GM18498 (cell line): ENCODE measurements at regions not wholly inside any gene's neighbourhood (a gene's known extent, or its start where the extent isn't known, plus 50 kb on each side); places are given as distances from the start of the nearest gene placed in this dataset.
"Not testable (repeated sequence)": the region's sequence is repeated elsewhere in the genome, so short reads cannot be mapped to it uniquely, and the experiment has no call there.

ENCODE experiments used
- ATAC-seq: cut with Tn5 transposase; IDR thresholded peaks from one replicate; pipeline ENCODE4 v1.9.1; 2021; ENCODE audit warnings: mild to moderate bottlenecking, moderate library complexity; ENCODE audit not compliant: unreplicated experiment

DNA sequence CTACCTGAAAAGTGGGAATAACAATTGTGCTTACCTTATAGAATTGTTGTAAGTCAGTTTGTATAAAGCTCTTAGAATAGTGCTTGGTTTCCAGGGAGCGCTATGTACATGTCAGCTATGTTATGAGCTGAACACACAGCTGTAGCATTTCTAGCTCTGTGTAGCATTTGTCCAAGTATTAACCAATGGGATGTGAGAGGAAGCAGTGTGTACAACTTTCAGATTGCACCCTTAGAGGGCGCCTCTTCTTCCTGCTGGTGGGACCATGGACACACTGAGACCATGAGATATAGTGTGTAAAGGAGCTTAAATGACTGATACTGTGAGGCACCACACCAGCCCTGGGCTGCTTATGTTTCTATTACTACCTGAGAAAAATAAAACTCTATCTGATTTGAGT, 380.2 kb downstream of the LNPK start:
- no peak for ATAC-seq

DNA sequence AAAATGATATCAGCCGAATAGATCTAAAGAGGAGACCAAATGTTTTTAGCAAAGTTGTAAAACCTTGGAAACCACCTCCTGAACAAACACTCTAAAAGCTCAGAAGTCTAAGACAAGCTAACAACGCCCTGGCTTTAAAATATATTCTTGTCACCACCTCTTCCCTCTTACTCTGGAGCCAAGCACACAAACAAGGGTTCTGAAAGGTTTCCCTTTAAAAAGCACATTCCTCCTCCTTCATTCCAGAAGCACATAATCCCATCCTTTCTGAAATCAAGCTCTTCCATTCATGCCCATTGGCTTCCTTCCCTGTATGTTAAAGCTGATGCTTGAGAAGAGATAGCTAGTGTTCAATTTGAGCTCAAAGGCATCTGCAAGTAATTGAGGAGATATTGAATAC, 382.0 kb downstream of the LNPK start:
- ATAC-seq, result no peak

DNA sequence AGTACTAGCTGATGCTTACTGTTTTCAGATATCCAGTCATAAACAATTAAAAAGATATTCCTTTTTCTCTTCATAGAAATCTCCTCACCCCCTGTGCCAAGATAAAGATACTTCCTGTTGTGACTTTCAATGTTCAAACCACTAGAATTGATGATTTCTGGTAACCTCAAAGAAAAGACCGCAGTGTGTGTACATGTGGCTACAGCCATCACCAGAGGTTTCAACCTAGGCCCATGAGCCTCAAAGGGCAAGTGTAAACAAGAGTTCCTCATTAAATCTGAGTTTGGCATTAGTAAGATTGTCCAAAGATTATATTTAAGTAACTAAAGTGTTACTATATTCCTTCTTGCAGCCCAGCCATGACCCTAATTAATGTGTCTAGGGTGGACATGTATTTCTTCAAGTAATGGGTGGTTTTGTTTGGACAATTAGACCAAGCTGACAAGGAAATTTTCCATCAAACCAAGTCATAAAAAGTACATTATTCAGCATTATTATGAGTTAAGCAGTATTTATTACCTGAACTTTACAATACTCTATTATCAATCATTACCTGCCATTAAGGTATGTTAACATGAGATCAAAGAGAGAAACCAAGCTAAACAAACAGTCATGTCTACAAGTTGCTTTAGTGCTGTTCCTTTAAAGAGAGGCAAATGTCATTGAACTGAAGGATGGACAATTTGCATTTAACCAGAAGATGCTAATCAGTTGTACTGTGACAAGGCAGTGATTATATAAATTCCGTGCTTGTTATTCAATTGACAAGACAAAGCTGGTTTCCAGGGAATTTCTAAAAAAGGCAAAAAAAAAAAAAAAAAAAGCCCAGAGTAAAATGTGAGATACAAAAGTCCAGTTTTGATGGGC, 382.7 kb downstream of the LNPK start:
- ATAC-seq, result no peak

GRCh38 chr2:175612280-175612679, 389.8 kb downstream of the LNPK start:
- no peak for ATAC-seq

GRCh38 chr2:175606010-175606841, 395.8 kb downstream of the LNPK start:
- ATAC-seq, result no peak

- no peak for ATAC-seq
These were observed 396.4 kb downstream of the LNPK start for GRCh38 chr2:175605640-175606009.

DNA sequence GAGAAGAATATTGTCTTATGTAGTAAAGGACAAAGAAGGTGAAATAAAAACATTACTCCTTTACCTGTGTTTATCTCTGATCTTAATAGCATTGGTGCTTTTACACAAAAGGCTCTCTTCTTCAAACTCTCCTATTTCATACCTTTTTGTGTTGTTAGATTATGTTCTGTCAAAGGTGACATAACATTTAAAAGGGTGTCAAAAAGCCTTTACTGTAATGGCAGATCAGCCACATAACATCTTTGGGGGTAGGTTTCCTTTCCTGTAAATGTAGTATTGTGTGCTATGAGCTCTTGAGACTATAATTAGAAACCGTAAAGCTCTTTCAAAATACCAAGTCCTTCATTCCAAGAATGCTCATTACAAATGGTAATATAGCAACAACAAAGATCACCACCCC, 400.1 kb downstream of the LNPK start:
- no peak for ATAC-seq

GRCh38 chr2:175599966-175600831, 401.9 kb downstream of the LNPK start:
- ATAC-seq, result no peak

DNA sequence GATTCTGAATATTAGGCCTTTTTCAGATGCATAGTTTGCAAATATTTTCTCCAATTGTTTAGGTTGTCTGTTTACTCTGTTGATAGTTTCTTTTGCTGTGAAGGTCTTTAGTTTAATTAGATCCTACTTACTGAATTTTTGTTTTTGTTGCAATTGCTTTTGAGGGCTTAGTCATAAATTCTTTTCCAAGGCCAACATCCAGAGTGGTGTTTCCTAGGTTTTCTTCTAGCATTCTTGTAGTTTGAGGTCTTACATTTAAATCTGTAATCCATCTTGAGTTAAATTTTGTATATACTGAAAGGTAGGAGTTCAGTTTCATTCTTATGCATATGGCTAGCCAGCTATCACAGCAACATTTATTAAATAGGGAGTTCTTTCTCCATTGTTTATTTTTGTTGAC, 404.8 kb downstream of the LNPK start:
- no peak for ATAC-seq

DNA sequence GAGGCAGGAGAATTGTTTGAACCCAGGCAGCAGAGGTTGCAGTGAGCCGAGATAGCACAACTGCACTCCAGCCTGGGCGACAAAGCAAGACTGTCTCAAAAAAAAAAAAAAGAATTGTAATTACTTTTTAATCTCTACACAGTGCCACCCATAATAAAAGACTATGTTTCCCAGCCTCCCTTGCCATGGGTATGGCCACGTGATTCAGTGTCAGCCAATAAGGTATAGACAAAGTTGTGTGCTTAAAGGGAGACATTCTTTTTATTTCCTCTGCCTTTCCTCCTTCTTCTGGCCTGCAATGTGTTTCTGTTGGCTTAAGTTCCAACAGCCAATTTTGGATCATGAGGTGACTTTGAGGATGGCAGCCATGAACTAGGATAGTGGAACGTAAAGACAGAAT, 406.9 kb downstream of the LNPK start:
- no peak for ATAC-seq

DNA sequence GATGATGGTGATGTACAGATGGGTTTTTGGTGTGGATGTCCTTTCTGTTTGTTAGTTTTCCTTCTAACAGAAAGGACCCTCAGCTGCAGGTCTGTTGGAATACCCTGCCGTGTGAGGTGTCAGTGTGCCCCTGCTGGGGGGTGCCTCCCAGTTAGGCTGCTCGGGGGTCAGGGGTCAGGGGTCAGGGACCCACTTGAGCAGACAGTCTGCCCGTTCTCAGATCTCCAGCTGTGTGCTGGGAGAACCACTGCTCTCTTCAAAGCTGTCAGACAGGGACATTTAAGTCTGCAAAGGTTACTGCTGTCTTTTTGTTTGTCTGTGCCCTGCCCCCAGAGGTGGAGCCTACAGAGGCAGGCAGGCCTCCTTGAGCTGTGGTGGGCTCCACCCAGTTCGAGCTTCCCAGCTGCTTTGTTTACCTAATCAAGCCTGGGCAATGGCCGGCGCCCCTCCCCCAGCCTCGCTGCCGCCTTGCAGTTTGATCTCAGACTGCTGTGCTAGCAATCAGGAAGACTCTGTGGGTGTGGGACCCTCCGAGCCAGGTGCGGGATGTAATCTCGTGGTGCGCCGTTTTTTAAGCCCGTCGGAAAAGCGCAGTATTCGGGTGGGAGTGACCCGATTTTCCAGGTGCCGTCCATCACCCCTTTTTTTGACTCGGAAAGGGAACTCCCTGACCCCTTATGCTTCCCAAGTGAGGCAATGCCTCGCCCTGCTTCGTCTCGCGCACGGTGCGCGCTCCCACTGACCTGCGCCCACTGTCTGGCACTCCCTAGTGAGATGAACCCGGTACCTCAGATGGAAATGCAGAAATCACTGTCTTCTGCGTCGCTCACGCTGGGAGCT, 408.2 kb downstream of the LNPK start:
- ATAC-seq, result not testable (repeated sequence)

- ATAC-seq, result not testable (repeated sequence)
These were observed 406.7 kb upstream of the ATP5MC3 start for GRCh38 chr2:175588213-175588612.

DNA sequence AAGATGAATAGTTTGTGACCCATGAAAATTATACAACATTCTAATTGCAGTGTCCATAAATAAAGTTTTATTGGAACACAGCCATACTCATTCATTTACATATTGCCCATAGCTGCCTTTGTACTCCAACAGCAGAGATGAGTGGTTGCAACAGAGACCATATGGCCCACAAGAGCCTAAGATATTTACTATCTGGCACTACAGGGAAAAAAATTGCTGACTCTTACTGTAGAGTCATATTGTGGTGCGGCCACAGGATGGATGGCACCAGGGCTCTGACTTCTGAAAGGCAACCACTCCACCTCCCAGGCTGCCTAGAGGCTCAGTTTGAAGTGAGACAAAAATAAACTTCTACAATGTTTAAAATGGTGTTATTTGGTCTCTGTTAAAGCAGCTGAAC, 404.0 kb upstream of the ATP5MC3 start:
- no peak for ATAC-seq

- ATAC-seq, result no peak
These were observed 399.1 kb upstream of the ATP5MC3 start for GRCh38 chr2:175580652-175581051.

- no peak for ATAC-seq
These were observed 398.1 kb upstream of the ATP5MC3 start for GRCh38 chr2:175579646-175580045.

GRCh38 chr2:175577368-175577970, 396.0 kb upstream of the ATP5MC3 start:
- ATAC-seq, result no peak

DNA sequence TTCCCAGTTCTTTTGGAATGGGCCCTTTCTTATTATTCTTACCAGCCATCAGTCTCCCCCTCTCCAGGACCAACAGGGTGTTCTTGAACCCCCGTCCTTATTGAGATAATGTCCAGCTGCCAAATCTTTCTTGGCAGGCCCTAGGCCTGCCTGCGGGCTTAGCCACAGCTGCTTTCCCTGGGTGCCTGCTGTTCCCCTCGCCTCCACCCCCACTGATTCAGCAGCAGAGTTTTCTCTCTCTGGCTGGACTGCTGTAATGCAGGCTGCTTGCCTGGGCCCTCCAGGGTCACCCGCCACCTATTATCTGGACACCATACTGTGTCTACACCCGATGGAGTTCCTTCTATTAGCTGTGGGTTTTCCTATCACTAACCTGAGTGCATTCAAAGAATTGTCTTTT, 395.4 kb upstream of the ATP5MC3 start:
- no peak for ATAC-seq

DNA sequence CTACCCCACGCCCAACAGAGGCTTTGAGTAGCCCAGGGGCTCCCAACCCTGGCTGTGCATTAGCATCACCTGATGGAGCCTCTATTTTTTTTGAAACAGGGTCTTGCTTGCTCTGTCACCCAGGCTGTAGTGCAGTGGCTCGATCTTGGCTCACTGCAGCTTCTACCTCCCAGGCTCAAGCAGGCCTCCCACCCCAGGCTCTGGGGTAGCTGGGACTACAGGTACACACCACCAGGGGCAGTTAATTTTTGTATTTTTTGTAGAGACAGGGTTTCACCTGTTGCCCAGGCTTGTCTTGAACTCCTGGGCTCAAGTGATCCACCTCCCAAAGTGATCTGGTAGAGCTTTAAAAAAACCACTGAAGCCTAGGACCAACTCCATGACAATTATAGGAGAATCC, 394.8 kb upstream of the ATP5MC3 start:
- ATAC-seq, result no peak

- peak; percentile 99 for ATAC-seq
These were observed 394.1 kb upstream of the ATP5MC3 start for GRCh38 chr2:175575346-175576258.
